ENCODE measurements at regions not wholly inside any gene's neighbourhood (a gene's known extent, or its start where the extent isn't known, plus 50 kb on each side); places are given as distances from the start of the nearest gene placed in this dataset.

GRCh38 chr3:88742106-88742505 lies 365.3 kb upstream of the EPHA3 start:
- TF ChIP-seq, protein P1, sequence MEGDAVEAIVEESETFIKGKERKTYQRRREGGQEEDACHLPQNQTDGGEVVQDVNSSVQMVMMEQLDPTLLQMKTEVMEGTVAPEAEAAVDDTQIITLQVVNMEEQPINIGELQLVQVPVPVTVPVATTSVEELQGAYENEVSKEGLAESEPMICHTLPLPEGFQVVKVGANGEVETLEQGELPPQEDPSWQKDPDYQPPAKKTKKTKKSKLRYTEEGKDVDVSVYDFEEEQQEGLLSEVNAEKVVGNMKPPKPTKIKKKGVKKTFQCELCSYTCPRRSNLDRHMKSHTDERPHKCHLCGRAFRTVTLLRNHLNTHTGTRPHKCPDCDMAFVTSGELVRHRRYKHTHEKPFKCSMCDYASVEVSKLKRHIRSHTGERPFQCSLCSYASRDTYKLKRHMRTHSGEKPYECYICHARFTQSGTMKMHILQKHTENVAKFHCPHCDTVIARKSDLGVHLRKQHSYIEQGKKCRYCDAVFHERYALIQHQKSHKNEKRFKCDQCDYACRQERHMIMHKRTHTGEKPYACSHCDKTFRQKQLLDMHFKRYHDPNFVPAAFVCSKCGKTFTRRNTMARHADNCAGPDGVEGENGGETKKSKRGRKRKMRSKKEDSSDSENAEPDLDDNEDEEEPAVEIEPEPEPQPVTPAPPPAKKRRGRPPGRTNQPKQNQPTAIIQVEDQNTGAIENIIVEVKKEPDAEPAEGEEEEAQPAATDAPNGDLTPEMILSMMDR (IDR thresholded peaks at IDR 0.05): no peak
- TF ChIP-seq POLR2A (IDR thresholded peaks at IDR 0.05) (no peak), POLR2AphosphoS5 (IDR thresholded peaks at IDR 0.05) (no peak), EP300 (IDR thresholded peaks at IDR 0.05; ENCODE audit: low read depth) (no peak)

Measured in transverse colon (tissue), 4 donors.